ENCODE measurements at regions not wholly inside any gene's neighbourhood (a gene's known extent, or its start where the extent isn't known, plus 50 kb on each side); places are given as distances from the start of the nearest gene placed in this dataset.
A peak's percentile ranks its signal among the peaks of the same experiment; 100 is the strongest.

- DNase-seq = no peak
- no peak overlapping the region for H3K4me3 ChIP-seq
- H3K4me1 ChIP-seq = no peaks in the 10 kb centered on the region
Observed at GRCh38 chr5:85305766-85306165, 921.1 kb upstream of the EDIL3 start.

DNA sequence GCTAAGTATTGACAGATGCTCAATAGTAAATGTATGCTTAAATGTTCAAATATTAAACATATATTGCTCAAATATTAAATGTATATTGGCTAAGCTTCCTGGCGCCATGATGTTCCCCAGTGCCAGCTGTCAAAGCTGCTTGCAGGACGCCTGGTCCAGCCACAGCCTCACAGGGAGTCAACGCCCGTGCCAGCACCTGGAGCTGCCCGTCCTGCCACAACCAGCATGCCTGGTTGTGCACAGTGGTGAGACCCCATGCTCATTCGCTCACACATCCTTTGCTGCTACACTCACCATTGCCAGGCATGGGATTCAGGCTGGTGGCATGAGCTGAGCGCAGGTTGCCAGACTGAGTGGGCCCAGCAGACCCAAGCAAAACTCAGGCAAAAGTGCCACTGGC, 926.9 kb upstream of the EDIL3 start:
- DNase-seq (peak in 1 of 2 donors; percentile 38), ATAC-seq (ENCODE audit: low FRiP score in 2 of 2) (no peak)
- Histone ChIP-seq H3K4me1 (no peaks in the 10 kb centered on the region), H3K36me3 (no peaks in the 10 kb centered on the region), H3K27ac (no peak overlapping the region), H3K27me3 (no peaks in the 10 kb centered on the region), H3K9me3 (no peaks in the 10 kb centered on the region), H3K4me3 (no peak overlapping the region)
- 77 to 86% methylated on average over 6 to 7 of the region's 7 CpGs for whole genome bisulfite sequencing, 2 donors
- TF ChIP-seq POLR2AphosphoS5 (IDR thresholded peaks at IDR 0.05) = no peak
- TF ChIP-seq, protein P1, sequence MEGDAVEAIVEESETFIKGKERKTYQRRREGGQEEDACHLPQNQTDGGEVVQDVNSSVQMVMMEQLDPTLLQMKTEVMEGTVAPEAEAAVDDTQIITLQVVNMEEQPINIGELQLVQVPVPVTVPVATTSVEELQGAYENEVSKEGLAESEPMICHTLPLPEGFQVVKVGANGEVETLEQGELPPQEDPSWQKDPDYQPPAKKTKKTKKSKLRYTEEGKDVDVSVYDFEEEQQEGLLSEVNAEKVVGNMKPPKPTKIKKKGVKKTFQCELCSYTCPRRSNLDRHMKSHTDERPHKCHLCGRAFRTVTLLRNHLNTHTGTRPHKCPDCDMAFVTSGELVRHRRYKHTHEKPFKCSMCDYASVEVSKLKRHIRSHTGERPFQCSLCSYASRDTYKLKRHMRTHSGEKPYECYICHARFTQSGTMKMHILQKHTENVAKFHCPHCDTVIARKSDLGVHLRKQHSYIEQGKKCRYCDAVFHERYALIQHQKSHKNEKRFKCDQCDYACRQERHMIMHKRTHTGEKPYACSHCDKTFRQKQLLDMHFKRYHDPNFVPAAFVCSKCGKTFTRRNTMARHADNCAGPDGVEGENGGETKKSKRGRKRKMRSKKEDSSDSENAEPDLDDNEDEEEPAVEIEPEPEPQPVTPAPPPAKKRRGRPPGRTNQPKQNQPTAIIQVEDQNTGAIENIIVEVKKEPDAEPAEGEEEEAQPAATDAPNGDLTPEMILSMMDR (IDR thresholded peaks at IDR 0.05) = no peak
- TF ChIP-seq EP300 (IDR thresholded peaks at IDR 0.05) = no peak
- TF ChIP-seq POLR2A (IDR thresholded peaks at IDR 0.05) = no peak

More at GRCh38 chr5:85305766-85306165, 921.1 kb upstream of the EDIL3 start:
- H3K36me3 ChIP-seq = no peaks in the 10 kb centered on the region
- no peak for ATAC-seq (ENCODE audit: low FRiP score in 2 of 2)
- no peaks in the 10 kb centered on the region for H3K9me3 ChIP-seq
- H3K27me3 ChIP-seq = no peaks in the 10 kb centered on the region
- H3K27ac ChIP-seq = no peak overlapping the region
- TF ChIP-seq POLR2A (IDR thresholded peaks at IDR 0.05) (no peak), EP300 (IDR thresholded peaks at IDR 0.05) (no peak), POLR2AphosphoS5 (IDR thresholded peaks at IDR 0.05) (no peak)
- TF ChIP-seq, protein P1 (IDR thresholded peaks at IDR 0.05) = no peak
- 72 to 85% methylated on average over 3 of the region's 3 CpGs for WGBS, 2 donors

- H3K4me1 ChIP-seq = no peaks in the 10 kb centered on the region
- ATAC-seq (ENCODE audit: low FRiP score in 2 of 2) (no peak), DNase-seq (no peak)
- no peaks in the 10 kb centered on the region for H3K36me3 ChIP-seq
- no peak overlapping the region for H3K4me3 ChIP-seq
- H3K27me3 ChIP-seq = no peaks in the 10 kb centered on the region
- H3K27ac ChIP-seq = no peak overlapping the region
- H3K9me3 ChIP-seq = no peaks in the 10 kb centered on the region
- WGBS, 2 donors = 26 to 37% methylated on average over 5 to 6 of the region's 6 CpGs
- TF ChIP-seq POLR2AphosphoS5 (IDR thresholded peaks at IDR 0.05) (no peak), EP300 (IDR thresholded peaks at IDR 0.05) (no peak), POLR2A (IDR thresholded peaks at IDR 0.05) (no peak)
- TF ChIP-seq, protein P1 (IDR thresholded peaks at IDR 0.05) = no peak
Observed at GRCh38 chr5:85320495-85320894, 935.8 kb upstream of the EDIL3 start.

DNA sequence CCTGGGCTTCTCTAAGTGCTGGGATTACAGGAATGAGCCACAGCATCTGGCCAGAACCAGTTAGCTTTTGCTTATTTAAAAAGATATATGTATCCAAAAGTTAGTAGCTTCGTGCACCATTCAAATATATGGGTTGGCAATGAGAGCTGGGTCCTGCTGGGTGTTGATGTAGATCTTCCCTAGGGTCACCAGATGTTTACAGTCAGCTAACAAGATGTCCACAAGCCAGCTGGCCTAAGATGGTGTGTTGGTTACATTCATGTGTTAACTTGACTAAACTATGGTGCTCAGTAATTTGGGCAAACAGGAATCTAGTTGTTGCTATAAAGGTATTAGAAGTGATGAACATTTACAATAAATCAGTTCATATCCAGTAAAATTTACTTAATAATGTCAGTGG, 948.6 kb upstream of the EDIL3 start:
- Histone ChIP-seq H3K4me3 (no peak overlapping the region), H3K4me1 (no peaks in the 10 kb centered on the region), H3K9me3 (no peaks in the 10 kb centered on the region), H3K27ac (no peak overlapping the region), H3K27me3 (no peaks in the 10 kb centered on the region), H3K36me3 (no peaks in the 10 kb centered on the region)
- ATAC-seq (ENCODE audit: low FRiP score in 2 of 2) = no peak
- no peak for TF ChIP-seq EP300 (IDR thresholded peaks at IDR 0.05)
- 50 to 70% methylated on average over 1 of the region's 1 CpG for WGBS, 2 donors
- no peak for DNase-seq

DNA sequence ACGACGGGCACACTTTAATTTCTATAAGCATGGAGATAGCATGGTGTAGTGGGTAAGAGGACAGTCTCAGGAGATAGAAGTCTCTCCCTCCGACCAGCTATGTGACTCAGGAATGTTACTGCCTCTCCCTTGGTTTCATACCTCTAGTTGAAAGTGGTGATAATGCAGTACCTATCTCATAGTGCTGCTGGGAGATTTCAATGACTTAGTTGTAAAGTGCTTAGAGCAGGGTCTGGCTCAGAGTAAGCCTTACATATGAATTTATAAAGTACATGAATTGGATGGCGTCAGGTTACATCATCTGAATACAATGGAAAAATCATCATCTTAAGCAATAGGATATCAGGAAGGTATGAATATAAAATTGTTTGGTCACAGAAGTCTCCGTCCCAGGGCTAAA, 952.8 kb upstream of the EDIL3 start:
- no peak for TF ChIP-seq POLR2A (IDR thresholded peaks at IDR 0.05)
- no peak for TF ChIP-seq EP300 (IDR thresholded peaks at IDR 0.05)
- TF ChIP-seq, protein P1 (IDR thresholded peaks at IDR 0.05) = no peak
- no peak for TF ChIP-seq POLR2AphosphoS5 (IDR thresholded peaks at IDR 0.05)
- ATAC-seq (ENCODE audit: low FRiP score in 2 of 2) (no peak), DNase-seq (no peak)
- Histone ChIP-seq H3K27ac (no peak overlapping the region), H3K36me3 (no peaks in the 10 kb centered on the region), H3K4me3 (no peak overlapping the region), H3K9me3 (no peaks in the 10 kb centered on the region), H3K27me3 (no peaks in the 10 kb centered on the region), H3K4me1 (no peaks in the 10 kb centered on the region)
- 71 to 77% methylated on average over 5 of the region's 5 CpGs for WGBS, 2 donors

All from upper lobe of left lung (tissue), 6 donors.